Neural progenitor cell (in vitro differentiated cells): ENCODE measurements at regions not wholly inside any gene's neighbourhood (a gene's known extent, or its start where the extent isn't known, plus 50 kb on each side); places are given as distances from the start of the nearest gene placed in this dataset.

Experiments used
- DNase-seq: peaks from one replicate; pipeline ENCODE4 v3.0.0-alpha.2; 2016; ENCODE audit warnings: low spot score
- H2AFZ ChIP-seq: fragments of 200-600 bp; sonication (generic); replicated peaks from 2 replicates; pipeline ENCODE4 v1.6.1; 2016; ENCODE audit warnings: antibody characterized with exemption
- H3F3A ChIP-seq: fragments of 200-600 bp; sonication (generic); 2 replicates; pipeline ENCODE4 v1.6.1; 2016; ENCODE audit warnings: antibody characterized with exemption, low read depth
- H3K27ac ChIP-seq: fragments of 200-600 bp; sonication (generic); 2 replicates; pipeline ENCODE4 v1.5.1; 2016; ENCODE audit warnings: mild to moderate bottlenecking
- H3K27me3 ChIP-seq: fragments of 200-600 bp; sonication (generic); 2 replicates; pipeline ENCODE4 v1.6.1; 2016; ENCODE audit warnings: mild to moderate bottlenecking, moderate library complexity
- H3K36me3 ChIP-seq: fragments of 200-600 bp; sonication (generic); 2 replicates; pipeline ENCODE4 v1.5.1; 2016
- H3K4me1 ChIP-seq: fragments of 200-600 bp; sonication (generic); 2 replicates; pipeline ENCODE4 v1.6.1; 2016; ENCODE audit warnings: mixed run types
- H3K4me2 ChIP-seq: fragments of 200-600 bp; sonication (generic); 2 replicates; pipeline ENCODE4 v1.6.1; 2016
- H3K4me3 ChIP-seq: fragments of 200-600 bp; sonication (generic); 2 replicates; pipeline ENCODE4 v1.5.1; 2016
- H3K79me2 ChIP-seq: fragments of 200-600 bp; sonication (generic); 2 replicates; pipeline ENCODE4 v1.6.1; 2016; ENCODE audit warnings: low read depth
- H3K9ac ChIP-seq: fragments of 200-600 bp; sonication (generic); 2 replicates; pipeline ENCODE4 v1.6.1; 2016
- H3K9me3 ChIP-seq: fragments of 200-600 bp; sonication (generic); 2 replicates; pipeline ENCODE4 v1.5.1; 2016; ENCODE audit warnings: low read depth
- H4K20me1 ChIP-seq: fragments of 200-600 bp; sonication (generic); 2 replicates; pipeline ENCODE4 v1.6.1; 2016; ENCODE audit warnings: low read depth
- H3K27ac Mint-ChIP-seq: 3 replicates; pipeline ENCODE4 v1.8.0; 2021; ENCODE audit warnings: mixed read lengths
- H3K27me3 Mint-ChIP-seq: 2 replicates; pipeline ENCODE4 v1.8.0; 2022; ENCODE audit warnings: low read depth, mild to moderate bottlenecking, inconsistent platforms, moderate library complexity, mixed read lengths; ENCODE audit not compliant: insufficient read depth
- H3K36me3 Mint-ChIP-seq: 3 replicates; pipeline ENCODE4 v1.8.0; 2021; ENCODE audit warnings: mixed read lengths
- H3K4me1 Mint-ChIP-seq: 3 replicates; pipeline ENCODE4 v1.8.0; 2021; ENCODE audit warnings: mixed read lengths
- H3K4me3 Mint-ChIP-seq: 3 replicates; pipeline ENCODE4 v1.8.0; 2021; ENCODE audit warnings: mild to moderate bottlenecking, moderate library complexity, mixed read lengths
- H3K9me3 Mint-ChIP-seq: 3 replicates; pipeline ENCODE4 v1.8.0; 2020; ENCODE audit warnings: mixed read lengths
- EZH2 ChIP-seq: fragments of 200-600 bp; sonication (generic); IDR thresholded peaks from 2 replicates; pipeline ENCODE4 v1.6.1; 2017; ENCODE audit warnings: antibody characterized with exemption, mild to moderate bottlenecking, moderate library complexity
- EZH2phosphoT487 ChIP-seq: fragments of 200-600 bp; sonication (generic); IDR thresholded peaks from 2 replicates; pipeline ENCODE4 v1.6.1; 2017; ENCODE audit warnings: antibody characterized with exemption
- TF ChIP-seq, protein P1 (sequence below): fragments of 200-600 bp; sonication (generic); IDR thresholded peaks from 2 replicates; pipeline ENCODE4 v1.5.1; 2017; ENCODE audit warnings: antibody characterized with exemption, mild to moderate bottlenecking

DNA sequence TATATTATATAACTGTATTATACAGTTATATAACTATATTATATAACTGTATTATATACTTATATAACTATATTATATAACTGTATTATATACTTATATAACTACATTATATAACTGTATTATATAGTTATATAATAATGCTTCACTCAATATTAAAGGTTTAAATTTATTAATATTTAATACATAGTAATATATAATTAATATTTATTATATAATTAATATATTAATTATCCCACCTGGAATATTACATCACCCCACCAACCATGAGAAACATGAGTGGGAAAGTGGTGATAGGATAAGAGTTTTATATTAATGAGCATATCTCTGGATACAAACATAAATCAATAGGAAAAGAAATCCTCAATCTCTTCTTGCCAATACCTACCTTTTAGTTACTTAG lies 487.1 kb upstream of the LRRTM4 start:
- no peaks in the 10 kb centered on the region for H3K4me1 ChIP-seq
- no peak overlapping the region for H3K4me3 ChIP-seq
- H3K4me2 ChIP-seq: no peak overlapping the region
- no peak overlapping the region for H3K9ac ChIP-seq
- no peak overlapping the region for H3K27ac ChIP-seq
- H3F3A ChIP-seq: no peaks in the 10 kb centered on the region
- Mint-ChIP-seq H3K27ac (no peak overlapping the region), H3K9me3 (peaks cover 2% of the 10 kb centered on the region), H3K4me1 (no peaks in the 10 kb centered on the region), H3K36me3 (no peaks in the 10 kb centered on the region), H3K4me3 (no peak overlapping the region), H3K27me3 (no peaks in the 10 kb centered on the region)
- TF ChIP-seq, protein P1, sequence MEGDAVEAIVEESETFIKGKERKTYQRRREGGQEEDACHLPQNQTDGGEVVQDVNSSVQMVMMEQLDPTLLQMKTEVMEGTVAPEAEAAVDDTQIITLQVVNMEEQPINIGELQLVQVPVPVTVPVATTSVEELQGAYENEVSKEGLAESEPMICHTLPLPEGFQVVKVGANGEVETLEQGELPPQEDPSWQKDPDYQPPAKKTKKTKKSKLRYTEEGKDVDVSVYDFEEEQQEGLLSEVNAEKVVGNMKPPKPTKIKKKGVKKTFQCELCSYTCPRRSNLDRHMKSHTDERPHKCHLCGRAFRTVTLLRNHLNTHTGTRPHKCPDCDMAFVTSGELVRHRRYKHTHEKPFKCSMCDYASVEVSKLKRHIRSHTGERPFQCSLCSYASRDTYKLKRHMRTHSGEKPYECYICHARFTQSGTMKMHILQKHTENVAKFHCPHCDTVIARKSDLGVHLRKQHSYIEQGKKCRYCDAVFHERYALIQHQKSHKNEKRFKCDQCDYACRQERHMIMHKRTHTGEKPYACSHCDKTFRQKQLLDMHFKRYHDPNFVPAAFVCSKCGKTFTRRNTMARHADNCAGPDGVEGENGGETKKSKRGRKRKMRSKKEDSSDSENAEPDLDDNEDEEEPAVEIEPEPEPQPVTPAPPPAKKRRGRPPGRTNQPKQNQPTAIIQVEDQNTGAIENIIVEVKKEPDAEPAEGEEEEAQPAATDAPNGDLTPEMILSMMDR: no peak
- TF ChIP-seq EZH2phosphoT487 (no peak), EZH2 (no peak)
- H3K36me3 ChIP-seq: no peaks in the 10 kb centered on the region
- no peaks in the 10 kb centered on the region for H4K20me1 ChIP-seq
- no peak for DNase-seq
- no peak overlapping the region for H2AFZ ChIP-seq
- no peaks in the 10 kb centered on the region for H3K27me3 ChIP-seq
- no peaks in the 10 kb centered on the region for H3K9me3 ChIP-seq
- no peaks in the 10 kb centered on the region for H3K79me2 ChIP-seq

DNA sequence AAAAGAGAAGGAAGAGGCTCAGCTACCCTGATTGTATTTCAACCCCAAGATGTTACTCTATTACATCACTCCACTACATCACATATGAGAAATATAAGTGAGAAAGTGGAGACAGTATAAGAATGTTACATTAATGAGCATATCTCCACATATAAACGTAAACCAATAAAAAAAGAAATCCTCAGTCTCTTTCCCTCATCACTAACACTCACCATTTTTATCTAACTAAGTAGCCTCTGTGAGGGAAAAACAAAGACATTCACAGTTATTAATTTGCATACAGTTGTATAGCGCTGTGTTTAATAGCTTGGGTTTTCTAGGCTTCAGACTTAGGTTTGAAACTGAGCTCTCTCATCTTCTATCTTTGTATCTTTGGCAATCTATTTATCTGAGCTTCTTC lies 489.1 kb upstream of the LRRTM4 start:
- no peaks in the 10 kb centered on the region for H3K27me3 Mint-ChIP-seq
- no peak for DNase-seq
- Histone ChIP-seq H3K9me3 (no peaks in the 10 kb centered on the region), H3K4me1 (no peaks in the 10 kb centered on the region), H3K79me2 (no peaks in the 10 kb centered on the region), H3K9ac (no peak overlapping the region), H2AFZ (no peak overlapping the region), H3K27me3 (no peaks in the 10 kb centered on the region), H3K4me2 (no peak overlapping the region), H4K20me1 (no peaks in the 10 kb centered on the region), H3K36me3 (no peaks in the 10 kb centered on the region), H3K27ac (no peak overlapping the region), H3F3A (no peaks in the 10 kb centered on the region), H3K4me3 (no peak overlapping the region)
- H3K27ac Mint-ChIP-seq: no peak overlapping the region
- no peak overlapping the region for H3K4me3 Mint-ChIP-seq
- TF ChIP-seq EZH2phosphoT487 (no peak), EZH2 (no peak)
- no peaks in the 10 kb centered on the region for H3K36me3 Mint-ChIP-seq
- no peaks in the 10 kb centered on the region for H3K9me3 Mint-ChIP-seq
- no peaks in the 10 kb centered on the region for H3K4me1 Mint-ChIP-seq

GRCh38 chr2:78020491-78020890 lies 498.3 kb upstream of the LRRTM4 start:
- Histone ChIP-seq H3K4me2 (no peak overlapping the region), H3K79me2 (no peaks in the 10 kb centered on the region), H3K4me3 (no peak overlapping the region), H3K4me1 (no peaks in the 10 kb centered on the region), H4K20me1 (no peaks in the 10 kb centered on the region), H3K36me3 (no peaks in the 10 kb centered on the region), H2AFZ (no peak overlapping the region), H3K9ac (no peak overlapping the region), H3K27ac (no peak overlapping the region), H3K27me3 (no peaks in the 10 kb centered on the region), H3F3A (no peaks in the 10 kb centered on the region), H3K9me3 (no peaks in the 10 kb centered on the region)
- Mint-ChIP-seq H3K27ac (no peak overlapping the region), H3K4me1 (no peaks in the 10 kb centered on the region), H3K9me3 (peaks cover 3% of the 10 kb centered on the region), H3K36me3 (no peaks in the 10 kb centered on the region), H3K27me3 (no peaks in the 10 kb centered on the region), H3K4me3 (no peak overlapping the region)
- TF ChIP-seq EZH2phosphoT487: no peak
- no peak for DNase-seq

- no peaks in the 10 kb centered on the region for H3K27me3 Mint-ChIP-seq
- Histone ChIP-seq H3K4me3 (no peak overlapping the region), H4K20me1 (no peaks in the 10 kb centered on the region), H3K9ac (no peak overlapping the region), H3F3A (no peaks in the 10 kb centered on the region), H3K36me3 (no peaks in the 10 kb centered on the region), H3K27ac (no peak overlapping the region), H3K79me2 (no peaks in the 10 kb centered on the region), H3K4me2 (no peak overlapping the region), H3K27me3 (no peaks in the 10 kb centered on the region), H3K4me1 (no peaks in the 10 kb centered on the region), H3K9me3 (no peaks in the 10 kb centered on the region), H2AFZ (no peak overlapping the region)
- no peak overlapping the region for H3K27ac Mint-ChIP-seq
- H3K9me3 Mint-ChIP-seq: peaks cover 3% of the 10 kb centered on the region
- no peak for DNase-seq
- TF ChIP-seq, protein P1: peak; percentile 15
- TF ChIP-seq EZH2phosphoT487 (no peak), EZH2 (no peak)
- H3K4me3 Mint-ChIP-seq: no peak overlapping the region
- no peaks in the 10 kb centered on the region for H3K36me3 Mint-ChIP-seq
- no peaks in the 10 kb centered on the region for H3K4me1 Mint-ChIP-seq
These were observed 501.2 kb upstream of the LRRTM4 start for GRCh38 chr2:78023356-78023755.
